MM.1S (cell line): ENCODE measurements at regions not wholly inside any gene's neighbourhood (a gene's known extent, or its start where the extent isn't known, plus 50 kb on each side); places are given as distances from the start of the nearest gene placed in this dataset.
"Not testable (repeated sequence)": the region's sequence is repeated elsewhere in the genome, so short reads cannot be mapped to it uniquely, and the experiment has no call there.

Source experiments
- EZH2phosphoT487 ChIP-seq: fragments of 300-600 bp; sonication (generic); IDR thresholded peaks from 2 replicates; pipeline ENCODE4 v1.6.1; 2018; ENCODE audit warnings: antibody characterized with exemption, low read length
- TF ChIP-seq, protein P1 (sequence below): fragments of 300-600 bp; sonication (generic); IDR thresholded peaks from 2 replicates; pipeline ENCODE4 v1.5.1; 2016; ENCODE audit warnings: antibody characterized with exemption, low read length, mixed read lengths

DNA sequence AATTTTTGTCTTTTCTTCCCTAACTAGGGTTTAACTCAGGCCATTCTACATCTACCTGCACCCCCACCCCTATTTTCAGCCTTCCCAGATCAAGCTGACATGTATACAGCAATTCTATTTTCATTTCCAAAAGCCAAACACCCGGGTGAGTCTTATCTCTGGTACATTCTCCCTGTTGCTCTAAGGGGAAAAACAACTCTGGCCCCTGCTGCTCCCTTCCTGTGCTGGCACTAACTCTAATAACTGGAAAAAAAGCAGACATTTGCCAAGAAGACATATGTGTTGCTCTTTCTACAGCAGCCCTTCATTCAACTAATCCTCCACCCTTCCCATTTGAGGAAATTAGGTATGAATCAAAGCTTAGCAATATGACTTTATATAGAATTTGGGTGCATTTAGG, 427.8 kb upstream of the CDH11 start:
- TF ChIP-seq EZH2phosphoT487, result not testable (repeated sequence)
- TF ChIP-seq, protein P1, sequence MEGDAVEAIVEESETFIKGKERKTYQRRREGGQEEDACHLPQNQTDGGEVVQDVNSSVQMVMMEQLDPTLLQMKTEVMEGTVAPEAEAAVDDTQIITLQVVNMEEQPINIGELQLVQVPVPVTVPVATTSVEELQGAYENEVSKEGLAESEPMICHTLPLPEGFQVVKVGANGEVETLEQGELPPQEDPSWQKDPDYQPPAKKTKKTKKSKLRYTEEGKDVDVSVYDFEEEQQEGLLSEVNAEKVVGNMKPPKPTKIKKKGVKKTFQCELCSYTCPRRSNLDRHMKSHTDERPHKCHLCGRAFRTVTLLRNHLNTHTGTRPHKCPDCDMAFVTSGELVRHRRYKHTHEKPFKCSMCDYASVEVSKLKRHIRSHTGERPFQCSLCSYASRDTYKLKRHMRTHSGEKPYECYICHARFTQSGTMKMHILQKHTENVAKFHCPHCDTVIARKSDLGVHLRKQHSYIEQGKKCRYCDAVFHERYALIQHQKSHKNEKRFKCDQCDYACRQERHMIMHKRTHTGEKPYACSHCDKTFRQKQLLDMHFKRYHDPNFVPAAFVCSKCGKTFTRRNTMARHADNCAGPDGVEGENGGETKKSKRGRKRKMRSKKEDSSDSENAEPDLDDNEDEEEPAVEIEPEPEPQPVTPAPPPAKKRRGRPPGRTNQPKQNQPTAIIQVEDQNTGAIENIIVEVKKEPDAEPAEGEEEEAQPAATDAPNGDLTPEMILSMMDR, result not testable (repeated sequence)
